ENCODE measurements at regions not wholly inside any gene's neighbourhood (a gene's known extent, or its start where the extent isn't known, plus 50 kb on each side); places are given as distances from the start of the nearest gene placed in this dataset.

DNA sequence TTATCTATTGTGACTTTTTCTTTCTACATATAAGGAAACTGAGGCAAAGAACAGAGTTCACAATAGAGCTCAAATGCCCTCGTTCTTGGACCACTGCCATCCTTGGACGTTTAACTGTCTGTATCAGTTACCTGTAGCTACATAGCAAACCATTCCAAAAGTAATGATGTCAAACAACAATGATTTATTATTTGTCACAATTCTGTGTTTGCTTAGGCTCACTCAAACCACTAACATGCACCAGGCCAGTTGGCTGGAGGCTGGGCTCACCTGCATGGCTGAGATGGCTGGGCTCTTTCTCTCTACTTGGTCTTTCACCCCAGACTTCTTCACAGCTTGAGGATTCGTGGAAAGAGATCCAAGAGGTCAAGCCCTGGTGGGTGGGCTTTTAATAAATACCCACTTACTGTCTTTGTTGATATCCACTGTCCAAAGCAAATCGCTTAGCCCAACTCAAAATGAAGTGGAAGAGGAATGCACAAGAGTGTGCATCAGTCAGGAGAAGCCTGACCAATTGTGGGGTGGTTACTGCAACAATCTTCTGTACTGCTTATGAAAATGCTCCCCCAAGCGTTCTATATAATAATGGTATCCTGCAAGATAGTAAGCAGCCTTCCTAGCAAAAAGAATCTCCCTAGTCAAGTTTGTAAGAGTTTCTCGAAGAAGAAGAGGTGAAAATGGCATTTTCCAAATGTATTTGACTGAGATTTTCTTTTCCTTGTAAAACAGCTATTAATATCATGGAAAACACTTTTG lies 163.5 kb upstream of the NT5C1B start:
- no peaks in the 10 kb centered on the region for H3K36me3 ChIP-seq
- TF ChIP-seq POLR2A (IDR thresholded peaks at IDR 0.05): no peak
- TF ChIP-seq, protein P1, sequence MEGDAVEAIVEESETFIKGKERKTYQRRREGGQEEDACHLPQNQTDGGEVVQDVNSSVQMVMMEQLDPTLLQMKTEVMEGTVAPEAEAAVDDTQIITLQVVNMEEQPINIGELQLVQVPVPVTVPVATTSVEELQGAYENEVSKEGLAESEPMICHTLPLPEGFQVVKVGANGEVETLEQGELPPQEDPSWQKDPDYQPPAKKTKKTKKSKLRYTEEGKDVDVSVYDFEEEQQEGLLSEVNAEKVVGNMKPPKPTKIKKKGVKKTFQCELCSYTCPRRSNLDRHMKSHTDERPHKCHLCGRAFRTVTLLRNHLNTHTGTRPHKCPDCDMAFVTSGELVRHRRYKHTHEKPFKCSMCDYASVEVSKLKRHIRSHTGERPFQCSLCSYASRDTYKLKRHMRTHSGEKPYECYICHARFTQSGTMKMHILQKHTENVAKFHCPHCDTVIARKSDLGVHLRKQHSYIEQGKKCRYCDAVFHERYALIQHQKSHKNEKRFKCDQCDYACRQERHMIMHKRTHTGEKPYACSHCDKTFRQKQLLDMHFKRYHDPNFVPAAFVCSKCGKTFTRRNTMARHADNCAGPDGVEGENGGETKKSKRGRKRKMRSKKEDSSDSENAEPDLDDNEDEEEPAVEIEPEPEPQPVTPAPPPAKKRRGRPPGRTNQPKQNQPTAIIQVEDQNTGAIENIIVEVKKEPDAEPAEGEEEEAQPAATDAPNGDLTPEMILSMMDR (IDR thresholded peaks at IDR 0.05): no peak
- 66% methylated on average over 5 of the region's 6 CpGs for WGBS (ENCODE audit: insufficient coverage, low coverage, low lambda C conversion rate, missing lambda C conversion rate)
- ATAC-seq (peak in 1 of 4 donors; percentile 26), DNase-seq (no peak)
- no peaks in the 10 kb centered on the region for H3K9me3 ChIP-seq
- H3K27ac ChIP-seq: no peak overlapping the region
- no peaks in the 10 kb centered on the region for H3K27me3 ChIP-seq
- no peak overlapping the region for H3K4me3 ChIP-seq
- intact Hi-C loops (cut with DNase I): no loop called here
- no peaks in the 10 kb centered on the region for H3K4me1 ChIP-seq

DNA sequence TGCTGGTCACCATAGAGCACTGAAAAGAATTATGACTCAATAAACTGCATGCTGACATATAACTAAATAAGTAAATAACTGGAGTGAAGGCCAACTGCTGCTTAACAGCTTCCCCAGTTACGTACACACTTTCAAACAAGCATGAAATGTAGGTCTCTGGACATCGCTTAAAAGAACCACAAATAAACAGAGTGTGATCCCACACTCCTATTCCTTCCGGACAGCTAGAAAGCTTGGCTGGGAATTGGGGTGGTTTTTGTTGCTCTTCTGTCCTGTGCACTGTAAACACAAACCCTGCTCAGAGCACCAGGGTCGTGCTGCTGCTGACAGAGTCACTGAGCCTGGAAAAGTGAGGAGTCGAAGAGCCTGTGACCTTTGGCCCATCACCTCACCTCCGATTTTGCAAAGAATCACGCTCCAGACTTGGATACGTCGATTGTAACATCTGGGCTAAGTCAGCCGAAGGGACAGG lies 162.7 kb upstream of the NT5C1B start:
- 36% methylated on average over 5 of the region's 10 CpGs for WGBS (ENCODE audit: insufficient coverage, low coverage, low lambda C conversion rate, missing lambda C conversion rate)

DNA sequence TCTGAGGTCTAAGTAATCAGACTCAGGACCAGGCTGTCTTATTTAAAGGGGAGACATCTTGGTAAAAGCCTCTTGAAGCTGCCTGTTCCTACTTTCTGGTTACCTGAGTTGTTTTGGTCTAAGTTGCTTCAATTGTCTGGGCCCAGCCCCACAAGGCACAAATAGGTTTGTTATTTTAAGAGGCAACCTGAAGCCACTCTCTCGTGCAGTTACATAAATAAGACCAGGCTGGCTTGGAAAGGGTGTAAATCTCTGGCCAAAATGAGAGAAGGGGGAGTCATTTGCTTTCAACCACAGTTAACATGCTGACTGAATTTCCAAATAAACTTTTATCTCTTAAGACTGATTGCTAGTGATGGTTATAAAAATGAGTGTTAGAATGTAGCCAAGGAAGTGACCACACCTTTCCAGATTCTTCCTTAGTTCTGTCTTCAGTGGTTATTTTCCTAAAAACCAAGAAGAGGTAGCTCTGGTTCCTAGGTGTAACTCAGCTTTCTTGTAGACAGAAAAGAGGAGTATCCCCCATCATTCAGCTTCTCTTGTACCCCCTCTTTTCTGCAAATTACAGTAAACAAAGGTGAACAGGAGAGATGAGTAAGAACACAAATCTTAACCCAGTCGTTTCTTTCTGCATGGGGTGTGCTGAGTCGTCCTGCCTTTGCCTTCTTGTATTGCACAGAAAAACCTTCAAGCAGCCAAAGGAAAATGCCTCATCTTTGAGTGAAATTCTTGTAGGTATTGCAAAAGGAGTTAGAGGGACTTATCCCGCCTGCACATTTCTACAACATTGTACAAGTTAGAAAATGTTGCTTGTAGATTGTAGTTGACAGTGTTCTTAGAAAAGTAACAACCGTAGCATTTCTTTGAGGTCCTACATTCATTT lies 161.5 kb upstream of the NT5C1B start:
- intact Hi-C loops (cut with DNase I): no loop called here
- TF ChIP-seq, protein P1 (IDR thresholded peaks at IDR 0.05): no peak
- TF ChIP-seq POLR2A (IDR thresholded peaks at IDR 0.05): no peak
- Histone ChIP-seq H3K4me1 (no peaks in the 10 kb centered on the region), H3K9me3 (no peaks in the 10 kb centered on the region), H3K27me3 (no peaks in the 10 kb centered on the region), H3K27ac (no peak overlapping the region), H3K36me3 (no peaks in the 10 kb centered on the region), H3K4me3 (no peak overlapping the region)
- DNase-seq: no peak
- no peak for ATAC-seq
- 69% methylated on average over 5 of the region's 5 CpGs for WGBS (ENCODE audit: insufficient coverage, low coverage, low lambda C conversion rate, missing lambda C conversion rate)

More for the DNA sequence above, 162.7 kb upstream of the NT5C1B start:
- H3K4me3 ChIP-seq: no peak overlapping the region
- TF ChIP-seq POLR2A (IDR thresholded peaks at IDR 0.05): no peak
- TF ChIP-seq, protein P1 (IDR thresholded peaks at IDR 0.05): no peak
- H3K9me3 ChIP-seq: no peaks in the 10 kb centered on the region
- peak; percentile 69 to 93 (median 78) for ATAC-seq
- no peaks in the 10 kb centered on the region for H3K27me3 ChIP-seq
- intact Hi-C loops (cut with DNase I): no loop called here
- DNase-seq: peak in 2 of 3 donors; percentile 43 to 47
- H3K36me3 ChIP-seq: no peaks in the 10 kb centered on the region
- H3K27ac ChIP-seq: no peak overlapping the region
- H3K4me1 ChIP-seq: no peaks in the 10 kb centered on the region

DNA sequence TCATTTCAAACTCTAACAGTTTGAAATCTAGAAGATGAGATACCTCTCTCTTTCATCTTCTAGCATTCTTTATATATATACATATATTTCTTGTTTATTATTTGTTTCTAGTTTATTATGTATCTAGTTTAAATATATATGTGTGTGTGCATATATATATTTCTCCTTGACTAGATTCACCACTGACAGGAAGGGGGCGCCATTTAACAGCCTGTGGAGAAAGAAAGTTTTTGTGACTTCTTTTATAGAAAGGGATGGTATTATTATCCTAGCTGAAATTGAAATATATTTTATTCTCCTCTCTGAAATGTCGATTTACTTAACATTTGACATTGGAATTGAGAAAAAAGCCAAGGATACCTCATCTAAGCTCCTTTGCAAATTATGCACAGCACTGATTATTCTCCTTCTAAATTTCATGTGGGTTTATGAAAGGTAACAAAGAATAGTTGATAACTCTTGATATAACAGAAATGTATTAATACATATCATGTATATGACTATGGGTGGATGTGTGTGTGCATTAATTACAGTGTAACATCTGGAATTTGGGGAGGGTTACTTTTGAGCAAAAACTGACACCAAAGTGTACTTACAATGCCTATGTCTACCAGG lies 160.7 kb upstream of the NT5C1B start:
- 0% methylated on average over 2 of the region's 2 CpGs for WGBS (ENCODE audit: insufficient coverage, low coverage, low lambda C conversion rate, missing lambda C conversion rate)
- no peaks in the 10 kb centered on the region for H3K4me1 ChIP-seq
- no peaks in the 10 kb centered on the region for H3K36me3 ChIP-seq
- intact Hi-C loops (cut with DNase I): loop anchor here in 1 of 2 donors (10.0 kb wide), 1 partner anchor 615 kb away; no protein-coding TSS in a partner anchor
- ATAC-seq: peak in 3 of 4 donors; percentile 59 to 65 (median 61)
- no peaks in the 10 kb centered on the region for H3K9me3 ChIP-seq
- no peaks in the 10 kb centered on the region for H3K27me3 ChIP-seq
- no peak overlapping the region for H3K27ac ChIP-seq
- TF ChIP-seq, protein P1 (IDR thresholded peaks at IDR 0.05): peak; percentile 71 to 81 (median 78)
- no peak for TF ChIP-seq POLR2A (IDR thresholded peaks at IDR 0.05)
- peak in 1 of 3 donors; percentile 51 for DNase-seq
- H3K4me3 ChIP-seq: no peak overlapping the region
